Epithelial cell of proximal tubule (primary cell): ENCODE measurements at regions not wholly inside any gene's neighbourhood (a gene's known extent, or its start where the extent isn't known, plus 50 kb on each side); places are given as distances from the start of the nearest gene placed in this dataset.

Experiments used
- DNase-seq: peaks from one replicate; pipeline ENCODE4 v3.0.0-alpha.2; 2011; ENCODE audit warnings: low read depth
- H3K4me3 ChIP-seq: 2 replicates; pipeline ENCODE4 v1.5.1; 2011; ENCODE audit warnings: low read depth, mild to moderate bottlenecking, low read length
- CTCF ChIP-seq: conservative IDR thresholded peaks from 2 replicates; pipeline ENCODE4 v1.5.1; 2012; ENCODE audit warnings: low read depth, mild to moderate bottlenecking, low read length

- DNase-seq, result peak; percentile 41
- no peak overlapping the region for H3K4me3 ChIP-seq
- no peak for TF ChIP-seq CTCF
Observed at GRCh38 chr2:21438949-21439348, 315.2 kb downstream of the TDRD15 start.

- no peak for TF ChIP-seq CTCF
- DNase-seq, result no peak
- H3K4me3 ChIP-seq, result no peak overlapping the region
Observed at GRCh38 chr2:21441442-21441841, 317.7 kb downstream of the TDRD15 start.

- no peak for DNase-seq
- no peak overlapping the region for H3K4me3 ChIP-seq
- no peak for TF ChIP-seq CTCF
Observed at GRCh38 chr2:21443494-21444105, 319.8 kb downstream of the TDRD15 start.

- no peak overlapping the region for H3K4me3 ChIP-seq
- TF ChIP-seq CTCF, result no peak
- DNase-seq, result no peak
Observed at GRCh38 chr2:21449881-21450280, 326.1 kb downstream of the TDRD15 start.

GRCh38 chr2:21451403-21451802 is 327.6 kb downstream of the TDRD15 start:
- TF ChIP-seq CTCF, result no peak
- H3K4me3 ChIP-seq, result no peak overlapping the region
- DNase-seq, result no peak

- DNase-seq, result no peak
- no peak overlapping the region for H3K4me3 ChIP-seq
- no peak for TF ChIP-seq CTCF
Observed at GRCh38 chr2:21452263-21452662, 328.5 kb downstream of the TDRD15 start.

- no peak for DNase-seq
- H3K4me3 ChIP-seq, result no peak overlapping the region
- TF ChIP-seq CTCF, result no peak
Observed at GRCh38 chr2:21452678-21453077, 328.9 kb downstream of the TDRD15 start.
